Osteoblast (primary cell): ENCODE measurements at regions not wholly inside any gene's neighbourhood (a gene's known extent, or its start where the extent isn't known, plus 50 kb on each side); places are given as distances from the start of the nearest gene placed in this dataset.
A peak's percentile ranks its signal among the peaks of the same experiment; 100 is the strongest.

ENCODE experiments used
- DNase-seq: peaks from one replicate; pipeline ENCODE4 v3.0.0; 2011; ENCODE audit warnings: low spot score, mixed read lengths; ENCODE audit not compliant: insufficient read length; ENCODE audit errors: missing footprints
- H2AFZ ChIP-seq: 2 replicates; pipeline ENCODE4 v1.6.0; 2011; ENCODE audit warnings: mild to moderate bottlenecking, low read length
- H3K27ac ChIP-seq: 2 replicates; pipeline ENCODE4 v1.5.1; 2011; ENCODE audit warnings: mild to moderate bottlenecking, low read depth, low read length, moderate library complexity
- H3K27me3 ChIP-seq: 2 replicates; pipeline ENCODE4 v1.6.0; 2012; ENCODE audit warnings: mild to moderate bottlenecking, control low read depth, inconsistent platforms, low read length, moderate library complexity; ENCODE audit not compliant: insufficient read depth
- H3K36me3 ChIP-seq: 2 replicates; pipeline ENCODE4 v1.5.1; 2011; ENCODE audit warnings: mild to moderate bottlenecking, low read length, control low read depth, moderate library complexity; ENCODE audit not compliant: insufficient read depth
- H3K4me1 ChIP-seq: 2 replicates; pipeline ENCODE4 v1.5.1; 2011; ENCODE audit warnings: mild to moderate bottlenecking, low read length, control low read depth, moderate library complexity; ENCODE audit not compliant: insufficient read depth
- H3K4me2 ChIP-seq: 2 replicates; pipeline ENCODE4 v1.6.0; 2011; ENCODE audit warnings: mild to moderate bottlenecking, low read length; ENCODE audit not compliant: insufficient read depth
- H3K4me3 ChIP-seq: fragments of 200-600 bp; sonication (generic); 3 replicates; pipeline ENCODE4 v1.5.1; 2012; ENCODE audit warnings: mild to moderate bottlenecking, low read length, inconsistent platforms; ENCODE audit not compliant: insufficient read depth
- H3K79me2 ChIP-seq: 2 replicates; pipeline ENCODE4 v1.6.0; 2012; ENCODE audit warnings: mild to moderate bottlenecking, low read length, control low read depth, inconsistent platforms; ENCODE audit not compliant: insufficient read depth
- H3K9me3 ChIP-seq: 2 replicates; pipeline ENCODE4 v1.5.1; 2011; ENCODE audit warnings: low read depth, low read length, control low read depth
- H4K20me1 ChIP-seq: 2 replicates; pipeline ENCODE4 v1.6.0; 2012; ENCODE audit warnings: mild to moderate bottlenecking, low read length, control low read depth; ENCODE audit not compliant: insufficient read depth
- TF ChIP-seq, protein P1 (sequence below): IDR thresholded peaks from 2 replicates; pipeline ENCODE4 v1.5.1; 2011; ENCODE audit warnings: mild to moderate bottlenecking, low read depth, low read length, moderate library complexity; ENCODE audit errors: extremely low read depth

DNA sequence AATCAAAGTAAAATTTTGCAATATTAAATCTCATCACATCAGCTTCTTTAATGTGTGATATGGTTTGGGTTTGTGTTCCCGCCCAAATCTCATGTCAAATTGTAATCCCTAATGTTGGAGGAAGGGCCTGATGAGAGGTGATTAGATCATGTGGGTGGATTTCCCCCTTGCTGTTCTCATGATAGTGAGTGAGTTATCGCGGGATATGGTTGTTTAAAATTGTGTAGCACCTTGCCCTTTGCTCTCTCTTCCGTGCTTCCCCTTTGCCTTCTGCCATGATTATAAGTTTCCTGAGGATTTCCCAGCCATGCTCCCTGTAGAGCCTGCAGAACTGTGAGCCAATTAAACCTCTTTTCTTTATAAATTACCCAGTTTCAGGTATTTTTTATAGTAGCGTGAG, 131.9 kb downstream of the ZNF326 start:
- Histone ChIP-seq H4K20me1 (no peaks in the 10 kb centered on the region), H2AFZ (no peak overlapping the region), H3K36me3 (no peaks in the 10 kb centered on the region), H3K4me1 (no peaks in the 10 kb centered on the region), H3K4me2 (no peak overlapping the region), H3K4me3 (no peak overlapping the region), H3K79me2 (no peaks in the 10 kb centered on the region), H3K27ac (no peak overlapping the region), H3K9me3 (no peaks in the 10 kb centered on the region), H3K27me3 (no peaks in the 10 kb centered on the region)
- no peak for DNase-seq
- TF ChIP-seq, protein P1, sequence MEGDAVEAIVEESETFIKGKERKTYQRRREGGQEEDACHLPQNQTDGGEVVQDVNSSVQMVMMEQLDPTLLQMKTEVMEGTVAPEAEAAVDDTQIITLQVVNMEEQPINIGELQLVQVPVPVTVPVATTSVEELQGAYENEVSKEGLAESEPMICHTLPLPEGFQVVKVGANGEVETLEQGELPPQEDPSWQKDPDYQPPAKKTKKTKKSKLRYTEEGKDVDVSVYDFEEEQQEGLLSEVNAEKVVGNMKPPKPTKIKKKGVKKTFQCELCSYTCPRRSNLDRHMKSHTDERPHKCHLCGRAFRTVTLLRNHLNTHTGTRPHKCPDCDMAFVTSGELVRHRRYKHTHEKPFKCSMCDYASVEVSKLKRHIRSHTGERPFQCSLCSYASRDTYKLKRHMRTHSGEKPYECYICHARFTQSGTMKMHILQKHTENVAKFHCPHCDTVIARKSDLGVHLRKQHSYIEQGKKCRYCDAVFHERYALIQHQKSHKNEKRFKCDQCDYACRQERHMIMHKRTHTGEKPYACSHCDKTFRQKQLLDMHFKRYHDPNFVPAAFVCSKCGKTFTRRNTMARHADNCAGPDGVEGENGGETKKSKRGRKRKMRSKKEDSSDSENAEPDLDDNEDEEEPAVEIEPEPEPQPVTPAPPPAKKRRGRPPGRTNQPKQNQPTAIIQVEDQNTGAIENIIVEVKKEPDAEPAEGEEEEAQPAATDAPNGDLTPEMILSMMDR: no peak

DNA sequence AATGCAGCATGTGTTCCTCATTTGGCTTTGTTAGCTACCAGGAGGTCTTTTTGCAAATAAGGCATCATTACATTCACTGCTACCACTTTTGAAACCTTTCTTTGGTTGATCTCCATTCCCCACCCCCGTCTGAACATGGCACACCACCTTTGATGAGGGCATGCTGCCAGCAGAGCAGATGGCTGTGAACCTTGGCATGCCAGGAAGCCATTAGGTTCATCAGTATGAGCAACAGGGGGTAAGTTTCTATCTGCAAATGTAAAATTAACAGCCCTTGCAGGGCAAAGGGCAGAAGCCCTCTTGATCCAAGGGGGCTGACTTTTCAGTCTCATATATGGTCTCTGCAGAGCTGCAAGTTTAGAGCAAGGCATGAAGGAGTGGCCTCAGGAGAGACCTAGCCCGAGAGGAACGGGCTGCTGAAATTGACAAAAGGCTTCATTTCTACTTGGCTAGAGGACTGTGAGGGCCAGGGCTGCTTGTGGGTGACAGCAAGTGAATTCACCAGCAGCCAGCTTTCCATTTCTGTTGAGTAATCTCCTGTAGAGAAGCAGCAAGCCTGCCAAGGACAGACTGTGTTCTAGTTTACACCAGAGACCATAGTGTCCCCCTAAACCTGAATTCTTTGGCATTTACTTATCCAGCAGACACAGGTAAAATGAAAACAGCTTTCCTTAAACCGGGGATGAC, 127.9 kb downstream of the ZNF326 start:
- Histone ChIP-seq H3K9me3 (no peaks in the 10 kb centered on the region), H3K4me2 (no peak overlapping the region), H4K20me1 (no peaks in the 10 kb centered on the region), H3K4me3 (no peak overlapping the region), H3K36me3 (no peaks in the 10 kb centered on the region), H3K27ac (no peak overlapping the region), H2AFZ (no peak overlapping the region), H3K79me2 (no peaks in the 10 kb centered on the region), H3K4me1 (no peaks in the 10 kb centered on the region), H3K27me3 (no peaks in the 10 kb centered on the region)
- TF ChIP-seq, protein P1: no peak
- no peak for DNase-seq

DNA sequence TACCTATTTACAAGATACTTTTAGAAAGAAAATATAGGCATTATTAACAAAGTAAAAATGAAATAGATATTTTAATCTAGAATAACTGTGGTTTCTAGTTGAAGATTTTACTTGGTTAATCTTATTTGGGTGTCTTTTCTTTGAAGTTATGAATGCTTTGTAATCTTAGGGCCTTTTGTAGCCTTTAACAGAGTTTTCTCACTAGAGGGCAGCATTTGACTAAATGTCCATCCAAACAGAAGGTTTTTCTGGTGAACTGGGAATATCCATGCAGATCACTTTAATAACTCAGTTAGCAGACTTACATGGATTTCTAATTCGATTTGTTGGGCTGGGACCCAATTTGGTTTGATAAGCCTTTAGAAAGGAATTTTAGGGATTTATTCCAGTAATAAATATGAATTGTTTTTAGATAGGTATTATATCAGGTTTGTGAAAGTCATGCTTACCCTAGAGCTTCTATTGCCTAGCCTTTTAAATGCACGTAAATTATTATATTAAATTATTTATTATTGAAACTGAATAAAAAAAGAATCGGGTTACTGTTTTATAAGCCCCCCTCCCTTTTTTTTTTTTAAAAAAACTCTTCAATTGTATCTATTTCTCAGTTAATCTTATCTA, 119.7 kb downstream of the ZNF326 start:
- DNase-seq: no peak
- Histone ChIP-seq H3K79me2 (no peaks in the 10 kb centered on the region), H4K20me1 (no peaks in the 10 kb centered on the region), H3K4me3 (no peak overlapping the region), H3K27me3 (no peaks in the 10 kb centered on the region), H2AFZ (no peak overlapping the region), H3K36me3 (no peaks in the 10 kb centered on the region), H3K27ac (no peak overlapping the region), H3K4me2 (no peak overlapping the region), H3K9me3 (no peaks in the 10 kb centered on the region), H3K4me1 (no peaks in the 10 kb centered on the region)
- TF ChIP-seq, protein P1: peak; percentile 65

DNA sequence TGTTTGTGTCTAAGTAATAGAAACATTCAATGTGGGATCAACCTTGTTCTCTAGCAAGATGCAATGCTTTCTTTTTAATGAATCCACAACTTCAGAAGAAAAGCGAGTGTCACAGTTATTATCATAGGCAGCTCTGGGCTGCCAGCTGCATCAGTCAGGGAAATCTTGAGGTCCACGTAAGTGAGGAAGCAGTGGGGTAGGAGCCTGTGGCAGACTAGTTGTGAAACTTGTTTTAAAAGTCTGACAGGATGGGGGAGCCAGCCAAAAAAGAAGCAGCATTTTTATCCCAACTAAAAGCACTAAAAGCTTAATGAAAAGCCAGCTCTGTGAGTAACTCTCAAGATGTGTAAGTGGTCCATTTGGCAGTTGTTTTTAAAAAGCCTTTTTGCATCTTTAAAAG, 113.1 kb downstream of the ZNF326 start:
- Histone ChIP-seq H3K27me3 (peaks cover 18% of the 10 kb centered on the region), H3K9me3 (no peaks in the 10 kb centered on the region), H3K4me1 (no peaks in the 10 kb centered on the region), H3K27ac (no peak overlapping the region), H2AFZ (no peak overlapping the region), H3K36me3 (no peaks in the 10 kb centered on the region), H3K4me2 (no peak overlapping the region), H3K4me3 (no peak overlapping the region), H4K20me1 (no peaks in the 10 kb centered on the region), H3K79me2 (no peaks in the 10 kb centered on the region)
- TF ChIP-seq, protein P1: no peak
- DNase-seq: no peak
